Fibroblast of the aortic adventitia (primary cell): ENCODE measurements at regions not wholly inside any gene's neighbourhood (a gene's known extent, or its start where the extent isn't known, plus 50 kb on each side); places are given as distances from the start of the nearest gene placed in this dataset.
"Not testable (repeated sequence)": the region's sequence is repeated elsewhere in the genome, so short reads cannot be mapped to it uniquely, and the experiment has no call there.

ENCODE experiments used
- DNase-seq: peaks from one replicate; pipeline ENCODE4 v3.0.0-alpha.2; 2010; ENCODE audit warnings: low read depth
- H3K4me3 ChIP-seq: 2 replicates; pipeline ENCODE4 v1.5.1; 2011; ENCODE audit warnings: low read depth, mild to moderate bottlenecking, control low read depth, low read length, moderate library complexity
- TF ChIP-seq, protein P1 (sequence below): IDR thresholded peaks from 2 replicates; pipeline ENCODE4 v1.5.1; 2011; ENCODE audit warnings: mild to moderate bottlenecking, low read length, control low read depth, inconsistent platforms; ENCODE audit not compliant: insufficient read depth

GRCh38 chr15:81887912-81888311 lies 157.9 kb downstream of the MEX3B start:
- no peak overlapping the region for H3K4me3 ChIP-seq
- peak; percentile 23 for DNase-seq
- TF ChIP-seq, protein P1, sequence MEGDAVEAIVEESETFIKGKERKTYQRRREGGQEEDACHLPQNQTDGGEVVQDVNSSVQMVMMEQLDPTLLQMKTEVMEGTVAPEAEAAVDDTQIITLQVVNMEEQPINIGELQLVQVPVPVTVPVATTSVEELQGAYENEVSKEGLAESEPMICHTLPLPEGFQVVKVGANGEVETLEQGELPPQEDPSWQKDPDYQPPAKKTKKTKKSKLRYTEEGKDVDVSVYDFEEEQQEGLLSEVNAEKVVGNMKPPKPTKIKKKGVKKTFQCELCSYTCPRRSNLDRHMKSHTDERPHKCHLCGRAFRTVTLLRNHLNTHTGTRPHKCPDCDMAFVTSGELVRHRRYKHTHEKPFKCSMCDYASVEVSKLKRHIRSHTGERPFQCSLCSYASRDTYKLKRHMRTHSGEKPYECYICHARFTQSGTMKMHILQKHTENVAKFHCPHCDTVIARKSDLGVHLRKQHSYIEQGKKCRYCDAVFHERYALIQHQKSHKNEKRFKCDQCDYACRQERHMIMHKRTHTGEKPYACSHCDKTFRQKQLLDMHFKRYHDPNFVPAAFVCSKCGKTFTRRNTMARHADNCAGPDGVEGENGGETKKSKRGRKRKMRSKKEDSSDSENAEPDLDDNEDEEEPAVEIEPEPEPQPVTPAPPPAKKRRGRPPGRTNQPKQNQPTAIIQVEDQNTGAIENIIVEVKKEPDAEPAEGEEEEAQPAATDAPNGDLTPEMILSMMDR = no peak

DNA sequence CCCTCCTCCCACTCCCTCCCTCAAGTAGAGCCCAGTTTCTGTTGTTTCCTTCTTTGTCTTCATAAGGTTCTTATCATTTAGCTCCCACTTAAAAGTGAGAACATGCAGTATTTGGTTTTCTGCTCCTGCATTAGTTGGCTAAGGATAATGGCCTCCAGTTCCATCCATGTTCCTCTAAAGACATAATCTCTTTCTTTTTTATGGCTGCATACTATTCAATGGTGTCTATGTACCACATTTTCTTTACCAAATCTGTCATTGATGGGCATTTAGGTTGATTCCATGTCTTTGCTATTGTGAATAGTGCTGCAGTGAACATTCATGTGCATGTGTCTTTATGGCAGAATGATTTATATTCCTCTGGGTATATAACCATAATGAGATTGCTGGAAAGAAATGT lies 158.6 kb downstream of the MEX3B start:
- not testable (repeated sequence) for H3K4me3 ChIP-seq, DNase-seq

DNA sequence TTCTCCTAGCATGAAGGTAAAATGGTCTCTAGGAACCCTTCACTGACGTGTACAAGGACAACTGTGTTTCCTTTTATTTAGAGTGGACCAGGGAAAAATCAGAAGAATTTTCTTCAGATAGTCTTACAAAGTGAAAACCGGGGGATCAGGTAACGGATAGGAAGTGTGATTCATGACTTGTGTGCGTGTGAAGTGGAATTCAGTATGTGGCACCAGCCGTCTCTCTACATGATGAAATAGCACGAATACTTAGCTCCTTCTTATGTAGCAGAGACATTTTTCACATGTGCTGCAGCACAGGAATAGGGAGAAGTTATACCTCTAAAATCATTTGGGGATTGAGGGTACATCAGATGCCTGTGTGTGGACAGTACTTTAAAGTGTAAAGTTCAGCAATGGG lies 159.2 kb downstream of the MEX3B start:
- TF ChIP-seq, protein P1 = no peak
- no peak for DNase-seq
- no peak overlapping the region for H3K4me3 ChIP-seq

- H3K4me3 ChIP-seq = no peak overlapping the region
- DNase-seq = no peak
- TF ChIP-seq, protein P1 = no peak
These were observed 159.7 kb downstream of the MEX3B start for GRCh38 chr15:81886080-81886479.

- H3K4me3 ChIP-seq = no peak overlapping the region
- TF ChIP-seq, protein P1 = no peak
- no peak for DNase-seq
These were observed 160.7 kb downstream of the MEX3B start for GRCh38 chr15:81885135-81885534.

DNA sequence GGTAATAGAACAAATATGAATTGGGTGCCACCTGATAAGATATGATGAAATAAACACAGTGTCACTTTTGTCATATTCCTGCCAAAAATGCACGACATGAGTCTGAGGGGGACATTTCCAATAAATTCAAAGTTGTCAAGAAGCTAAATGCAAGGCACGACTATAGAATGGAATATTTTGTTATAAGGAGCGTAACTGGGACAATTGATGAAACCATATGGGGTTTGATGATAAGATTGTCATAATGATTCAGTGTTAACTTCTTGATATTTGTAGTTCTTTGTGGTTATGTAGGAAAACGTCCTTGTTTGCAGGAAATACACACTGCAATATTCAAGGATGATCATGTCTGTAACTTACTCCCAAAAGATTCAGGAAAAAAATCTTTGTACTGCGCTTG lies 163.3 kb downstream of the MEX3B start:
- TF ChIP-seq, protein P1 = no peak
- no peak overlapping the region for H3K4me3 ChIP-seq
- no peak for DNase-seq

DNA sequence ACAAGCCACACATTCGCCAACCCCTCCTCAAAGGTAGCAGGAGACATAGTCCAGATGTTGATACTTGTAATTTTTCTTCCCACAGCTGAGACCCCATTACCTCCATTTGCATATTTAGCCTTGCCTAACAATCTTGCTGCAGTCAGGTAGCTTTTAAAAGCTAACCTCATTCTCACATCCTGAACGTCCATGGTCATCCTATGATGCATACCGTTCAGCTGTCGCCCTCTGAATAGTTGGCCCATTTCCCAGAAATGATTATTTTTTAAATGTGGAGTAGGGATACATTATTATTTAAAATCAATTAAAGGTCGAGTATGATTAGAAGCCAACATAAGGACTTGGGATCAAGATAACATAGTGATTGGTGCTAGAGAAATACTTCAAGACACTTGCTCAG lies 165.0 kb downstream of the MEX3B start:
- no peak for DNase-seq
- TF ChIP-seq, protein P1 = no peak
- H3K4me3 ChIP-seq = no peak overlapping the region
